Loucy (cell line): ENCODE measurements at regions not wholly inside any gene's neighbourhood (a gene's known extent, or its start where the extent isn't known, plus 50 kb on each side); places are given as distances from the start of the nearest gene placed in this dataset.

Experiments
- H2AFZ ChIP-seq: fragments of 200-600 bp; sonication (generic); 2 replicates; pipeline ENCODE4 v1.6.0; 2016; ENCODE audit warnings: antibody characterized with exemption, mild to moderate bottlenecking, low read length, moderate library complexity
- H3F3A ChIP-seq: fragments of 200-600 bp; 2 replicates; pipeline ENCODE4 v1.6.0; 2016; ENCODE audit warnings: antibody characterized with exemption, low read depth, mild to moderate bottlenecking
- H3K27me3 ChIP-seq: fragments of 200-600 bp; sonication (generic); 2 replicates; pipeline ENCODE4 v1.6.1; 2014; ENCODE audit warnings: low read length, mild to moderate bottlenecking; ENCODE audit not compliant: insufficient read depth, poor library complexity, severe bottlenecking
- H3K36me3 ChIP-seq: fragments of 200-600 bp; sonication (generic); 2 replicates; pipeline ENCODE4 v1.6.1; 2016; ENCODE audit warnings: low read length; ENCODE audit not compliant: insufficient read depth
- H3K4me1 ChIP-seq: fragments of 200-600 bp; sonication (generic); 2 replicates; pipeline ENCODE4 v1.5.1; 2014; ENCODE audit warnings: low read length, mild to moderate bottlenecking; ENCODE audit not compliant: insufficient read depth, poor library complexity, severe bottlenecking
- H3K4me2 ChIP-seq: fragments of 200-600 bp; sonication (generic); 2 replicates; pipeline ENCODE4 v1.6.0; 2014; ENCODE audit warnings: antibody characterized with exemption, low read length, low read depth, mild to moderate bottlenecking; ENCODE audit not compliant: poor library complexity, severe bottlenecking
- H3K4me3 ChIP-seq: fragments of 200-600 bp; sonication (generic); 2 replicates; pipeline ENCODE4 v1.5.1; 2014; ENCODE audit warnings: low read length, mild to moderate bottlenecking, mixed read lengths; ENCODE audit not compliant: poor library complexity, severe bottlenecking
- H3K79me2 ChIP-seq: fragments of 200-600 bp; sonication (generic); 2 replicates; pipeline ENCODE4 v1.6.1; 2014; ENCODE audit warnings: low read length; ENCODE audit not compliant: insufficient read depth
- H3K9ac ChIP-seq: fragments of 200-600 bp; sonication (generic); 2 replicates; pipeline ENCODE4 v1.6.0; 2014; ENCODE audit warnings: mild to moderate bottlenecking, low read depth, low read length, moderate library complexity; ENCODE audit not compliant: poor library complexity, severe bottlenecking
- H3K9me2 ChIP-seq: fragments of 200-600 bp; sonication (generic); replicated peaks from 2 replicates; pipeline ENCODE4 v1.6.1; 2016; ENCODE audit warnings: low read depth, low read length, mixed read lengths
- H3K9me3 ChIP-seq: fragments of 200-600 bp; sonication (generic); 2 replicates; pipeline ENCODE4 v1.6.1; 2014; ENCODE audit warnings: mild to moderate bottlenecking, antibody characterized with exemption, low read length, low read depth; ENCODE audit not compliant: insufficient read depth
- H4K20me1 ChIP-seq: fragments of 200-600 bp; sonication (generic); 2 replicates; pipeline ENCODE4 v1.6.0; 2014; ENCODE audit warnings: antibody characterized with exemption, low read length, mild to moderate bottlenecking; ENCODE audit not compliant: insufficient read depth, poor library complexity, severe bottlenecking
- EZH2phosphoT487 ChIP-seq: fragments of 200-600 bp; IDR thresholded peaks from 2 replicates; pipeline ENCODE4 v1.6.1; 2018; ENCODE audit warnings: antibody characterized with exemption, mild to moderate bottlenecking, moderate library complexity, borderline replicate concordance
- TF ChIP-seq, protein P1 (sequence below): fragments of 200-600 bp; sonication (generic); conservative IDR thresholded peaks from 2 replicates; pipeline ENCODE4 v1.5.1; 2014; ENCODE audit warnings: mild to moderate bottlenecking, antibody characterized with exemption, low read length

DNA sequence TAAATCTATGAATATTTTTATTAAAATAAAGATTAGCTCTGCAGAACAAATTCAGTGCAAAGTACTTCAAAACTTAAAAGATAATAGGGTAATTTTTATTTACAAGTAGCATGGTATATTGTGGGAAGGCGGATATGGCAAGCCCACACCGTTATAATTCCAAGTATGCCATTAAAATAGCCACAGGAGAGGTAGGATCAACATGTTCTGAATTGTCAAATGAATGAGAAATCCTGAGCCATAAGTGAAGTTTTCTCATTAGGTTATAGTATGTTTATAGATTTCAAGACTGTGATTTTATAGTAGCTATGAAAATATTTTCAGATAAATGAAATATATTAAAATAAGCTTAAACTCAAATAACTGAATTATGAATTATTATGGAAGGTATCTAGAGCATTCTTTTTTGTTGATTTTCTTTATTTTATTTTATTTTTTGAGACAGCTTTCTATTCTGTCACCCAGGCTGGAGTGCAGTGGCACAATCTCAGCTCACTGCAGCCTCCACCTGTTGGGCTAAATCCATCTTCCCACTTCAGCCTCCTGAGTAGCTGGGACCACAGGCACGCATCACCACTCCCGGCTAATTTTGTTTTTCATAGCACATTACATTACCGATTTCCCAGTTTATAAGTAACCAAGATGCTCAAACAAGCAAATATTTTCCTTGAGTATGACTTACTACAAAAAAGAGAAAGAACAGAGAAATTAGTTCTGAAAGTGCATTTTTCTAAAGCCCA, 956.6 kb downstream of the GATA3 start:
- H3K4me2 ChIP-seq: no peak overlapping the region
- H3K27me3 ChIP-seq: no peaks in the 10 kb centered on the region
- no peak overlapping the region for H2AFZ ChIP-seq
- TF ChIP-seq EZH2phosphoT487: no peak
- TF ChIP-seq, protein P1, sequence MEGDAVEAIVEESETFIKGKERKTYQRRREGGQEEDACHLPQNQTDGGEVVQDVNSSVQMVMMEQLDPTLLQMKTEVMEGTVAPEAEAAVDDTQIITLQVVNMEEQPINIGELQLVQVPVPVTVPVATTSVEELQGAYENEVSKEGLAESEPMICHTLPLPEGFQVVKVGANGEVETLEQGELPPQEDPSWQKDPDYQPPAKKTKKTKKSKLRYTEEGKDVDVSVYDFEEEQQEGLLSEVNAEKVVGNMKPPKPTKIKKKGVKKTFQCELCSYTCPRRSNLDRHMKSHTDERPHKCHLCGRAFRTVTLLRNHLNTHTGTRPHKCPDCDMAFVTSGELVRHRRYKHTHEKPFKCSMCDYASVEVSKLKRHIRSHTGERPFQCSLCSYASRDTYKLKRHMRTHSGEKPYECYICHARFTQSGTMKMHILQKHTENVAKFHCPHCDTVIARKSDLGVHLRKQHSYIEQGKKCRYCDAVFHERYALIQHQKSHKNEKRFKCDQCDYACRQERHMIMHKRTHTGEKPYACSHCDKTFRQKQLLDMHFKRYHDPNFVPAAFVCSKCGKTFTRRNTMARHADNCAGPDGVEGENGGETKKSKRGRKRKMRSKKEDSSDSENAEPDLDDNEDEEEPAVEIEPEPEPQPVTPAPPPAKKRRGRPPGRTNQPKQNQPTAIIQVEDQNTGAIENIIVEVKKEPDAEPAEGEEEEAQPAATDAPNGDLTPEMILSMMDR: no peak
- H3K79me2 ChIP-seq: no peaks in the 10 kb centered on the region
- no peaks in the 10 kb centered on the region for H3F3A ChIP-seq
- no peaks in the 10 kb centered on the region for H4K20me1 ChIP-seq
- H3K4me1 ChIP-seq: no peaks in the 10 kb centered on the region
- no peaks in the 10 kb centered on the region for H3K9me3 ChIP-seq
- H3K36me3 ChIP-seq: no peaks in the 10 kb centered on the region
- no peaks in the 10 kb centered on the region for H3K9me2 ChIP-seq
- no peak overlapping the region for H3K9ac ChIP-seq
- H3K4me3 ChIP-seq: no peak overlapping the region

DNA sequence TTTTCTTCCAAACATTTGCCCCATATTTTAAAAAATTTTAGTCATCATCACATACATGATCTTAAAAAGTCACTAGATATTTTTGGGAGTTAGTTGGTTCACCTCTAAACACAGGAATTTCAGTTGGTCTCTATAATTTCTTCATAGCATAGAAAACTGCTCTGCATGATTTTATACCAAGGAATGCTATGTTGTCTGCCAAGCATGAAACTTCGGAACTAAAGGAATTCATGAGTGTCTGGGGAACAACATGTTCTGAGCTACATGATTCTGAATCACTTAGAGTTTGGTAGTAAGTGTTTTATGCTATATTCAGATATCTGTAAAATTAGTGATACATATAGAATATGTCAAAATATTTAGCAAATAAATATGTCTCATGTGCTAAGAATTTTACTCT, 957.8 kb downstream of the GATA3 start:
- no peaks in the 10 kb centered on the region for H3K9me3 ChIP-seq
- no peaks in the 10 kb centered on the region for H3K27me3 ChIP-seq
- no peak overlapping the region for H3K4me3 ChIP-seq
- no peaks in the 10 kb centered on the region for H3K36me3 ChIP-seq
- H3F3A ChIP-seq: no peaks in the 10 kb centered on the region
- no peak overlapping the region for H3K9ac ChIP-seq
- H3K79me2 ChIP-seq: no peaks in the 10 kb centered on the region
- no peaks in the 10 kb centered on the region for H4K20me1 ChIP-seq
- no peak for TF ChIP-seq EZH2phosphoT487
- TF ChIP-seq, protein P1: no peak
- no peaks in the 10 kb centered on the region for H3K9me2 ChIP-seq
- no peak overlapping the region for H3K4me2 ChIP-seq
- H3K4me1 ChIP-seq: no peaks in the 10 kb centered on the region
- H2AFZ ChIP-seq: no peak overlapping the region

DNA sequence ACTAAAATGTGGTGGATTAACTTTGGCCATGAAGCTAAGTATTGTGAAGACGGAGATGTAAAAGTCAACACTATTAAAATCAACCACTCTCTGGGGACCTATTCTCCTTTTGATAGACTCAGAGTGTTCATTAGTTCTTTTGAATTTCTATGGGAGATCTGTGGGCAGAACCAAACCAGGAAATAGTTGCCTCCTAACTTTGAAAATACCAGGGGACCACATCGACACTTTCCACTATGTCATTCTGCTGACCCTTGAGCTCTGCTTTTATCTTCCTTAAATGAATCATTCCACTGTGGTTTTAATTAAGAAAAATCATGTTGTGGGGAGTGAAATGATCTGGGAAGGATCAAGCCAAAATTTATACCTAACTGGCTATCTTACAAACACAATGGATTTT, 960.5 kb downstream of the GATA3 start:
- Histone ChIP-seq H3K9me3 (no peaks in the 10 kb centered on the region), H3K9me2 (no peaks in the 10 kb centered on the region), H3K4me2 (no peak overlapping the region), H4K20me1 (no peaks in the 10 kb centered on the region), H3F3A (no peaks in the 10 kb centered on the region), H3K36me3 (no peaks in the 10 kb centered on the region), H2AFZ (no peak overlapping the region), H3K27me3 (no peaks in the 10 kb centered on the region), H3K79me2 (no peaks in the 10 kb centered on the region), H3K9ac (no peak overlapping the region), H3K4me1 (no peaks in the 10 kb centered on the region), H3K4me3 (no peak overlapping the region)
- TF ChIP-seq, protein P1: no peak
- TF ChIP-seq EZH2phosphoT487: no peak
